Iris pigment epithelial cell (primary cell): ENCODE measurements at regions not wholly inside any gene's neighbourhood (a gene's known extent, or its start where the extent isn't known, plus 50 kb on each side); places are given as distances from the start of the nearest gene placed in this dataset.
"Not testable (repeated sequence)": the region's sequence is repeated elsewhere in the genome, so short reads cannot be mapped to it uniquely, and the experiment has no call there.

Experiments
- DNase-seq: peaks from one replicate; pipeline ENCODE4 v3.0.0-alpha.2; 2011; ENCODE audit warnings: low read depth

GRCh38 chr4:171348090-171348489, 465.1 kb upstream of the GALNTL6 start:
- no peak for DNase-seq

- DNase-seq = no peak
These were observed 470.6 kb upstream of the GALNTL6 start for GRCh38 chr4:171342646-171343045.

- DNase-seq = no peak
These were observed 472.9 kb upstream of the GALNTL6 start for GRCh38 chr4:171340258-171340657.

GRCh38 chr4:171334549-171334948, 478.7 kb upstream of the GALNTL6 start:
- no peak for DNase-seq

GRCh38 chr4:171308661-171309060, 504.5 kb upstream of the GALNTL6 start:
- no peak for DNase-seq

GRCh38 chr4:171298048-171298718, 515.0 kb upstream of the GALNTL6 start:
- DNase-seq = not testable (repeated sequence)

GRCh38 chr4:171288816-171289432, 524.3 kb upstream of the GALNTL6 start:
- no peak for DNase-seq

- no peak for DNase-seq
These were observed 531.8 kb upstream of the GALNTL6 start for GRCh38 chr4:171281359-171281758.

- DNase-seq = no peak
These were observed 534.1 kb upstream of the GALNTL6 start for GRCh38 chr4:171279131-171279530.

GRCh38 chr4:171266671-171267070, 546.5 kb upstream of the GALNTL6 start:
- DNase-seq = no peak

GRCh38 chr4:171265190-171265818, 547.9 kb upstream of the GALNTL6 start:
- no peak for DNase-seq

- DNase-seq = no peak
These were observed 557.0 kb upstream of the GALNTL6 start for GRCh38 chr4:171256223-171256622.

GRCh38 chr4:171246948-171247347, 566.3 kb upstream of the GALNTL6 start:
- DNase-seq = no peak

- no peak for DNase-seq
These were observed 570.4 kb upstream of the GALNTL6 start for GRCh38 chr4:171242831-171243230.

GRCh38 chr4:171239196-171239595, 574.0 kb upstream of the GALNTL6 start:
- no peak for DNase-seq

GRCh38 chr4:171235521-171235920, 577.7 kb upstream of the GALNTL6 start:
- no peak for DNase-seq

GRCh38 chr4:171229354-171229753, 583.9 kb upstream of the GALNTL6 start:
- DNase-seq = not testable (repeated sequence)

- DNase-seq = no peak
These were observed 592.0 kb upstream of the GALNTL6 start for GRCh38 chr4:171221181-171221580.

GRCh38 chr4:171203425-171203824, 609.8 kb upstream of the GALNTL6 start:
- peak; percentile 13 for DNase-seq

- DNase-seq = no peak
These were observed 610.3 kb upstream of the GALNTL6 start for GRCh38 chr4:171202908-171203307.

GRCh38 chr4:171186700-171187099, 626.5 kb upstream of the GALNTL6 start:
- DNase-seq = no peak

GRCh38 chr4:171181090-171181489, 632.1 kb upstream of the GALNTL6 start:
- DNase-seq = no peak

- no peak for DNase-seq
These were observed 642.5 kb upstream of the GALNTL6 start for GRCh38 chr4:171170671-171171070.
